Adrenal gland (tissue), 5 donors: ENCODE measurements at regions not wholly inside any gene's neighbourhood (a gene's known extent, or its start where the extent isn't known, plus 50 kb on each side); places are given as distances from the start of the nearest gene placed in this dataset.

Experiments used
- CTCF ChIP-seq, 6 experiments: fragments of 450-650 bp in 4 of 6; fragments of 200-600 bp in 2 of 6; sonication (generic) in 1 of 6; IDR thresholded peaks; 1 replicate in 5 of 6; 2 replicates in 1 of 6; pipeline versions ENCODE4 v1.5.1 to v1.8.0; 2016 to 2021; ENCODE audit warnings: antibody characterized with exemption in 6 of 6, mild to moderate bottlenecking in 2 of 6, moderate library complexity in 1 of 6
- POLR2A ChIP-seq, 2 donors: fragments of 450-650 bp; IDR thresholded peaks; one replicate each; pipeline ENCODE4 v1.6.1; 2017; ENCODE audit warnings: antibody characterized with exemption in 2 of 2, mild to moderate bottlenecking in 2 of 2, moderate library complexity in 1 of 2
- donor health status: DM: no; HTN: no; CAD: no.

GRCh38 chr5:124621279-124621678, 125.2 kb downstream of the ZNF608 start:
- TF ChIP-seq POLR2A (IDR thresholded peaks at IDR 0.05): no peak
- no peak for TF ChIP-seq CTCF (IDR thresholded peaks at IDR 0.05)
